K562 (cell line): ENCODE measurements at regions not wholly inside any gene's neighbourhood (a gene's known extent, or its start where the extent isn't known, plus 50 kb on each side); places are given as distances from the start of the nearest gene placed in this dataset.

Experiments used
- ATAC-seq: fragments of 200-7000 bp; cut with Tn5 transposase; 3 replicates; pipeline ENCODE4 v1.9.1; 2020; ENCODE audit warnings: moderate library complexity
- BruUV-seq: library from RNA; stranded (reverse); fragments of 400-500 nt; replicated peaks from 2 replicates; lab custom pipeline; 2021; lab: Mats Ljungman, UMichigan
- CTCF ChIA-PET: fragments of 300-600 bp; formaldehyde crosslinking; extraction: SDS; loops from one replicate; lab custom pipeline; 2021; ENCODE audit warnings: low intra/inter-chr PET ratio; lab: Yijun Ruan, JAX
- POLR2A ChIA-PET: fragments of 300-600, 350-650 bp; sonication (Branson Sonifier 250); formaldehyde crosslinking; extraction: SDS; loops from one replicate; lab custom pipeline; 2021; ENCODE audit warnings: antibody characterized with exemption, inconsistent platforms; lab: Yijun Ruan, JAX
- DNase-seq, 4 experiments: peaks; one replicate each; pipeline versions ENCODE4 v3.0.0 to v3.0.0-alpha.2; 2011 to 2018; ENCODE audit warnings: low spot score in 3 of 4, mixed read lengths in 3 of 4; ENCODE audit errors: extremely low read depth in 1 of 4
- FAIRE-seq: peaks from 2 replicates; lab custom pipeline; 2011; peaks lifted over from hg19 to GRCh38; lab: Jason Lieb, UNC
- H2AFZ ChIP-seq: 2 replicates; pipeline ENCODE4 v1.6.0; 2011; ENCODE audit warnings: low read depth, low read length, control low read depth, inconsistent platforms
- H3K27ac ChIP-seq: fragments of 200-600 bp; 3 replicates; pipeline ENCODE4 v1.8.0; 2011; ENCODE audit warnings: low read depth, mild to moderate bottlenecking, control low read depth, inconsistent platforms, low read length, moderate library complexity, mixed read lengths; ENCODE audit errors: extremely low read depth
- H3K27me3 ChIP-seq, 2 experiments: fragments of 300-600 bp in 1 of 2; 2 replicates in 1 of 2; 3 replicates in 1 of 2; pipeline versions ENCODE4 v1.6.0 to v1.8.0; 2011; ENCODE audit warnings: inconsistent platforms in 2 of 2, low read length in 2 of 2, mild to moderate bottlenecking in 1 of 2, mixed read lengths in 1 of 2, moderate library complexity in 1 of 2; ENCODE audit not compliant: control insufficient read depth in 2 of 2, insufficient read depth in 2 of 2
- H3K36me3 ChIP-seq: fragments of 300-600 bp; 3 replicates; pipeline ENCODE4 v1.8.0; 2011; ENCODE audit warnings: mild to moderate bottlenecking, low read length, inconsistent platforms; ENCODE audit not compliant: control insufficient read depth, insufficient read depth
- H3K4me1 ChIP-seq, 2 experiments: fragments of 200-600 bp in 1 of 2; replicated peaks in 1 of 2; 2 replicates in 1 of 2; 3 replicates in 1 of 2; pipeline versions ENCODE4 v1.5.1 to v1.8.0; 2011; ENCODE audit warnings: inconsistent platforms in 2 of 2, low read length in 2 of 2, mild to moderate bottlenecking in 1 of 2, mixed read lengths in 1 of 2, moderate library complexity in 1 of 2; ENCODE audit not compliant: control insufficient read depth in 2 of 2, insufficient read depth in 2 of 2
- H3K4me2 ChIP-seq: 2 replicates; pipeline ENCODE4 v1.6.1; 2011; ENCODE audit warnings: low read length, control low read depth, inconsistent platforms, mixed read lengths; ENCODE audit not compliant: insufficient read depth
- H3K4me3 ChIP-seq: fragments of 200-600 bp; sonication (generic), shearing (Covaris generic); 2 replicates; pipeline ENCODE4 v1.5.1; 2016; ENCODE audit warnings: control low read depth, inconsistent platforms
- H3K79me2 ChIP-seq: fragments of 200-600 bp; 3 replicates; pipeline ENCODE4 v1.8.0; 2011; ENCODE audit warnings: low read length, inconsistent platforms; ENCODE audit not compliant: control insufficient read depth, insufficient read depth
- H3K9ac ChIP-seq, 2 experiments: 2 replicates each; pipeline versions ENCODE4 v1.6.0 to v1.6.1; 2011; ENCODE audit warnings: low read depth in 2 of 2, low read length in 2 of 2, control low read depth in 1 of 2, inconsistent platforms in 1 of 2, mild to moderate bottlenecking in 1 of 2, mixed read lengths in 1 of 2; ENCODE audit not compliant: insufficient read depth in 1 of 2
- H3K9me1 ChIP-seq: one replicate; pipeline ENCODE4 v1.6.0; 2011; ENCODE audit warnings: inconsistent platforms, mild to moderate bottlenecking, low read length, moderate library complexity; ENCODE audit not compliant: control insufficient read depth, insufficient read depth
- H3K9me3 ChIP-seq: replicated peaks from 2 replicates; pipeline ENCODE4 v1.5.1; 2011; ENCODE audit warnings: low read depth, low read length, inconsistent platforms; ENCODE audit not compliant: control insufficient read depth, insufficient read depth
- H4K20me1 ChIP-seq: replicated peaks from 2 replicates; pipeline ENCODE4 v1.6.1; 2011; ENCODE audit warnings: low read length, inconsistent platforms, mixed read lengths; ENCODE audit not compliant: control insufficient read depth, insufficient read depth
- AFF1 ChIP-seq, 2 experiments: fragments of 450-650 bp; IDR thresholded peaks; 2 replicates each; pipeline ENCODE4 v1.6.1; 2018; ENCODE audit warnings: mild to moderate bottlenecking in 2 of 2, low read depth in 1 of 2; ENCODE audit not compliant: partially characterized antibody in 2 of 2
- ARID1B ChIP-seq: fragments of 450-650 bp; IDR thresholded peaks from 2 replicates; pipeline ENCODE4 v1.6.1; 2016; ENCODE audit warnings: antibody characterized with exemption, mild to moderate bottlenecking, inconsistent platforms
- ARNT ChIP-seq, 2 experiments: fragments of 450-650 bp; IDR thresholded peaks; 2 replicates each; pipeline ENCODE4 v1.6.1; 2016; ENCODE audit warnings: mild to moderate bottlenecking in 1 of 2
- BRCA1 ChIP-seq, 2 experiments: fragments of 450-650 bp in 1 of 2; sonication (generic) in 1 of 2; formaldehyde crosslinking in 1 of 2; IDR thresholded peaks; 2 replicates each; pipeline versions ENCODE4 v1.5.0 to v1.6.1; 2017 to 2020; ENCODE audit warnings: mild to moderate bottlenecking in 1 of 2, missing genetic modification reagents in 1 of 2
- C11orf30 ChIP-seq: fragments of 450-650 bp; IDR thresholded peaks from 2 replicates; pipeline ENCODE4 v1.6.1; 2016; ENCODE audit warnings: low read depth, mild to moderate bottlenecking
- CREB1 ChIP-seq, 2 experiments: sonication (generic) in 1 of 2; formaldehyde crosslinking in 1 of 2; IDR thresholded peaks; 2 replicates each; pipeline versions ENCODE4 v1.6.1 to v1.8.0; 2012 to 2022; ENCODE audit warnings: inconsistent platforms in 1 of 2, mild to moderate bottlenecking in 1 of 2, missing genetic modification reagents in 1 of 2, moderate library complexity in 1 of 2
- EHMT2 ChIP-seq: fragments of 450-650 bp; IDR thresholded peaks from 2 replicates; pipeline ENCODE4 v1.6.1; 2018; ENCODE audit warnings: antibody characterized with exemption
- JUN ChIP-seq, 2 experiments: sonication (generic) in 1 of 2; formaldehyde crosslinking in 1 of 2; IDR thresholded peaks; 2 replicates each; pipeline versions ENCODE4 v1.6.1 to v1.8.0; 2012 to 2022; ENCODE audit warnings: borderline replicate concordance in 2 of 2, mild to moderate bottlenecking in 2 of 2, improper control_type of control experiment in 1 of 2, low read depth in 1 of 2, low read length in 1 of 2, missing genetic modification reagents in 1 of 2
- MYBL2 ChIP-seq, 2 experiments: fragments of 450-650 bp in 1 of 2; sonication (generic) in 1 of 2; formaldehyde crosslinking in 1 of 2; IDR thresholded peaks; 2 replicates each; pipeline versions ENCODE4 v1.6.1 to v1.8.1; 2017 to 2022; ENCODE audit warnings: borderline replicate concordance in 1 of 2, inconsistent platforms in 1 of 2, low read depth in 1 of 2, mild to moderate bottlenecking in 1 of 2, missing genetic modification reagents in 1 of 2, moderate library complexity in 1 of 2
- PTRF ChIP-seq: fragments of 450-650 bp; IDR thresholded peaks from 2 replicates; pipeline ENCODE4 v1.6.1; 2016; ENCODE audit warnings: mild to moderate bottlenecking, missing genetic modification characterization, missing compliant biosample characterization
- RBM39 ChIP-seq: fragments of 200-400 bp; formaldehyde crosslinking; optimal IDR thresholded peaks from 2 replicates; pipeline ENCODE3; 2018; ENCODE audit warnings: low read depth, low read length
- SOX6 ChIP-seq: fragments of 450-650 bp; IDR thresholded peaks from 2 replicates; pipeline ENCODE4 v1.6.1; 2014; ENCODE audit warnings: mild to moderate bottlenecking
- TOE1 ChIP-seq, 2 experiments: fragments of 450-650 bp in 1 of 2; sonication (generic) in 1 of 2; formaldehyde crosslinking in 1 of 2; IDR thresholded peaks; 2 replicates each; pipeline versions ENCODE4 v1.7.1 to v1.8.0; 2016 to 2022; ENCODE audit warnings: borderline replicate concordance in 2 of 2, mild to moderate bottlenecking in 2 of 2, antibody characterized with exemption in 1 of 2, inconsistent platforms in 1 of 2, low read depth in 1 of 2, missing genetic modification reagents in 1 of 2, moderate library complexity in 1 of 2
- ZBTB1 ChIP-seq: sonication (generic); formaldehyde crosslinking; IDR thresholded peaks from 2 replicates; pipeline ENCODE4 v1.8.1; 2023; ENCODE audit warnings: missing genetic modification reagents, low read depth, mild to moderate bottlenecking, borderline replicate concordance
- ZNF12 ChIP-seq: sonication (generic); formaldehyde crosslinking; IDR thresholded peaks from 2 replicates; pipeline ENCODE4 v1.4.0; 2020; ENCODE audit warnings: mild to moderate bottlenecking, missing genetic modification reagents
- ZNF277 ChIP-seq: fragments of 250-450 bp; sonication (Bioruptor Pico); IDR thresholded peaks from 2 replicates; pipeline ENCODE4 v1.8.0; 2022; ENCODE audit warnings: inconsistent platforms, mild to moderate bottlenecking, moderate library complexity, borderline replicate concordance
- ZNF764 ChIP-seq: fragments of 250-450 bp; sonication (Bioruptor Pico); IDR thresholded peaks from 2 replicates; pipeline ENCODE4 v1.4.0; 2020; ENCODE audit warnings: low read depth, mild to moderate bottlenecking, moderate library complexity
- WGBS: fragments of 100-300 bp; shearing (Covaris generic); methylation state at CpG from one replicate; pipeline ENCODE4 v1.1.6; 2016; ENCODE audit warnings: low coverage, mixed read lengths; ENCODE audit not compliant: insufficient coverage; ENCODE audit errors: missing lambda C conversion rate; 5-methylcytosine and 5-hydroxymethylcytosine counted together
- in situ Hi-C: fragments of 300-500 bp; cut with MboI; formaldehyde crosslinking; loops from 4 replicates; pipeline ENCODE4 v1.15.0; 2018; ENCODE audit warnings: inconsistent platforms, mixed read lengths
- intact Hi-C: fragments of 100-400 bp; cut with micrococcal nuclease; formaldehyde crosslinking; loops from 2 replicates; pipeline ENCODE4 v1.14.2; 2022

- no peak overlapping the region for H3K9ac ChIP-seq
- no peaks in the 10 kb centered on the region for H3K27me3 ChIP-seq
- no peak overlapping the region for H3K27ac ChIP-seq
- no peaks in the 10 kb centered on the region for H3K36me3 ChIP-seq
- no peak for DNase-seq
- CTCF ChIA-PET = interaction anchor here (0.6 kb wide), 1 partner anchor 364 kb away, joined by 3 read pairs; no protein-coding TSS in a partner anchor
- H4K20me1 ChIP-seq = no peaks in the 10 kb centered on the region
- no peak overlapping the region for H2AFZ ChIP-seq
- no peaks in the 10 kb centered on the region for H3K9me3 ChIP-seq
- no peaks in the 10 kb centered on the region for H3K4me1 ChIP-seq
- intact Hi-C loops = no loop called here
- H3K9me1 ChIP-seq = no peaks in the 10 kb centered on the region
- H3K4me3 ChIP-seq = no peak overlapping the region
- no TSS peak for BruUV-seq
- H3K79me2 ChIP-seq = no peaks in the 10 kb centered on the region
- WGBS = 0% methylated on average over 3 of the region's 3 CpGs
- no peak for ATAC-seq
- in situ Hi-C loops = no loop called here
- no peak for FAIRE-seq
- POLR2A ChIA-PET = no interaction called here
- no peak overlapping the region for H3K4me2 ChIP-seq
- TF ChIP-seq SOX6 (no peak), ZNF12 (CRISPR knock-in tag) (no peak), MYBL2 (IDR thresholded peaks at IDR 0.05; ENCODE audit: low read depth) (no peak), MYBL2 (CRISPR knock-in tag; IDR thresholded peaks at IDR 0.05; ENCODE audit: borderline replicate concordance) (no peak), PTRF (tag) (no peak), EHMT2 (no peak), C11orf30 (no peak), ZBTB1 (CRISPR knock-in tag) (no peak), ZNF764 (CRISPR knock-in tag) (no peak), CREB1 (IDR thresholded peaks at IDR 0.05) (no peak), CREB1 (CRISPR knock-in tag; IDR thresholded peaks at IDR 0.05) (no peak), AFF1 (IDR thresholded peaks at IDR 0.05; ENCODE audit: low read depth in 1 of 2, partially characterized antibody in 2 of 2) (no peak), ARNT (IDR thresholded peaks at IDR 0.05) (no peak), TOE1 (IDR thresholded peaks at IDR 0.05; ENCODE audit: borderline replicate concordance) (no peak), TOE1 (CRISPR knock-in tag; IDR thresholded peaks at IDR 0.05; ENCODE audit: borderline replicate concordance, low read depth) (no peak), BRCA1 (IDR thresholded peaks at IDR 0.05) (no peak), BRCA1 (CRISPR knock-in tag; IDR thresholded peaks at IDR 0.05) (no peak), ZNF277 (no peak), JUN (IDR thresholded peaks at IDR 0.05; ENCODE audit: borderline replicate concordance, low read depth, low read length) (no peak), JUN (CRISPR knock-in tag; IDR thresholded peaks at IDR 0.05; ENCODE audit: borderline replicate concordance) (no peak), RBM39 (no peak), ARID1B (no peak)
Measured at GRCh38 chr3:99467420-99467819, 171.0 kb upstream of the COL8A1 start.
